ENCODE measurements at regions not wholly inside any gene's neighbourhood (a gene's known extent, or its start where the extent isn't known, plus 50 kb on each side); places are given as distances from the start of the nearest gene placed in this dataset.

GRCh38 chr20:54321352-54322087, 113.6 kb downstream of the PFDN4 start:
- ChIA-PET POLR2A (ENCODE audit: low non-redundant PET) (no interaction called here), CTCF (interaction anchor here (0.6 kb wide), 1 partner anchor 368 kb away, joined by 3 read pairs; no protein-coding TSS in a partner anchor)
- no peak overlapping the region for H3K27ac ChIP-seq
- DNase-seq (ENCODE audit: low spot score): no peak
- TF ChIP-seq CTCF (conservative IDR thresholded peaks at IDR 0.05; ENCODE audit: low read depth): no peak

DNA sequence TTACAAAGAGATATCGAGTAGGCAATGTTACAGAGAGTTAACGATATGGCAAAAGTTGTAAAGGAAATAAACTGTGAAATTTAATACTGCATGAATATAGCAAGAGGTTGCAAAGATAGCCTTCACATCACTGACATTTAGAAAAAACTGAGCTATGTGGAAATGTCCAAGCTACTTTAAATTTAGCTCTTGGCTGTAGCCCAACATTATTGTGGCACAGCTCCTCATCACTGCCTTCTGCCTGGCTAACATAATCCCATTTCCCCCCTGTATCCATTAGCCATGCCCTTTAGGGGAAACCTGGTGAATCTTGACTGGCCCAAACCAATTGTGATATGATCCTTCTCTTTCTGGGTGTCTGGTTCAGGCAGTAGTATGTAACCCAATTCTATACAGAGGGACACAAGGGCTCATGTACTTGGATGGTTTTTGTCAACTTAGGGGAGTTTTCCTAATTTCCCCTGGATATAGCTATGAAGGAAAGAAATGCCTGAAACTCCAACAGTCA, 115.4 kb downstream of the PFDN4 start:
- no peak for DNase-seq (ENCODE audit: low spot score)
- TF ChIP-seq CTCF (conservative IDR thresholded peaks at IDR 0.05; ENCODE audit: low read depth): no peak
- ChIA-PET POLR2A (ENCODE audit: low non-redundant PET) (no interaction called here), CTCF (interaction anchor here (0.6 kb wide), 1 partner anchor 243 kb away, joined by 3 read pairs; no protein-coding TSS in a partner anchor)
- no peak overlapping the region for H3K27ac ChIP-seq

GRCh38 chr20:54324041-54324440, 116.2 kb downstream of the PFDN4 start:
- DNase-seq (ENCODE audit: low spot score): no peak
- CTCF ChIA-PET: interaction anchor here (0.6 to 0.7 kb wide), 2 partner anchors 112 to 243 kb away, joined by 3 to 4 read pairs; no protein-coding TSS in a partner anchor
- H3K27ac ChIP-seq: no peak overlapping the region
- no peak for TF ChIP-seq CTCF (conservative IDR thresholded peaks at IDR 0.05; ENCODE audit: low read depth)
- POLR2A ChIA-PET (ENCODE audit: low non-redundant PET): no interaction called here

GRCh38 chr20:54324652-54325285, 116.9 kb downstream of the PFDN4 start:
- no peak for TF ChIP-seq CTCF (conservative IDR thresholded peaks at IDR 0.05; ENCODE audit: low read depth)
- H3K27ac ChIP-seq: no peak overlapping the region
- ChIA-PET POLR2A (ENCODE audit: low non-redundant PET) (no interaction called here), CTCF (interaction anchor here (0.6 to 0.7 kb wide), 2 partner anchors 8 to 80 kb away, joined by 3 to 5 read pairs; no protein-coding TSS in a partner anchor)
- no peak for DNase-seq (ENCODE audit: low spot score)

DNA sequence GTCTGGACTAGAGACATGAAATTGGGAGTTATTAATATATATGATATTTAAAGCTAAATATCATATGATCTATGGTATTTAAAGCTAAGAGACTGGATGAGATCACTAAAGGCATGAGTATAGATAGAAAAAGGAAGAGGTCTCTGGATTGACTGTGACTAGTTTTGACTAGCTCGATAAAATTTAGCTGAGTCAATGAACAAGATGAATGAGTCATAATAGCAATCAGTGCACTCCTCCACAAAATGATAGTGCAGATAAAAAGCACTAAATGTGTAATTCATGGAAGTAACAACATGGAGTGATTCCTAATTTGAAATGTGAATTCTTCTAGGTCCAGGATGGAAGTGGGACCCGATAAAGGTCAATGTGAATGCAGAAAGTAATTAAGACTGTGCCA, 127.4 kb downstream of the PFDN4 start:
- CTCF ChIA-PET: no interaction called here

More for the DNA sequence above, 127.4 kb downstream of the PFDN4 start:
- POLR2A ChIA-PET (ENCODE audit: low non-redundant PET): no interaction called here
- DNase-seq (ENCODE audit: low spot score): peak; percentile 20
- no peak for TF ChIP-seq CTCF (conservative IDR thresholded peaks at IDR 0.05; ENCODE audit: low read depth)
- no peak overlapping the region for H3K27ac ChIP-seq
